ENCODE measurements at regions not wholly inside any gene's neighbourhood (a gene's known extent, or its start where the extent isn't known, plus 50 kb on each side); places are given as distances from the start of the nearest gene placed in this dataset.

DNA sequence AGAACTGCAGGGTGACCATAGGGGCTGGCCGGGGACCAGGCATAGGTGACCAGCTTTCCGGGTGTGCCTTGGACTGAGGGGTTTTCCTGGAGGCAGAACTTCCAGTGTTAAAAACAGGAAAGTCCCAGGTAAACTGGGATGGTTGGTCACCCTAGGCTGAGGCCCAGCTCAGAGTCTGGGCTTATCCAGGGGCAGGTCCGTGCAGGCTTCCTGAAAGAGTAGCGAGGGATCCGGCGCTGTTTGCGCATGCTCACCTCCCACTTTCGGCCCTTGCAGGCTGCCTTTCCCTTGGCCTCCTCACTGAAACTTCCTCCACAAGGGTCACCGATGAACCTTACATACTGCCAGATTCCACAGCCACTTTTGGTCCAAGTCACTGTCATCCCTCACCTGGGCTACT, 119.8 kb upstream of the PLET1 start:
- TF ChIP-seq, protein P1, sequence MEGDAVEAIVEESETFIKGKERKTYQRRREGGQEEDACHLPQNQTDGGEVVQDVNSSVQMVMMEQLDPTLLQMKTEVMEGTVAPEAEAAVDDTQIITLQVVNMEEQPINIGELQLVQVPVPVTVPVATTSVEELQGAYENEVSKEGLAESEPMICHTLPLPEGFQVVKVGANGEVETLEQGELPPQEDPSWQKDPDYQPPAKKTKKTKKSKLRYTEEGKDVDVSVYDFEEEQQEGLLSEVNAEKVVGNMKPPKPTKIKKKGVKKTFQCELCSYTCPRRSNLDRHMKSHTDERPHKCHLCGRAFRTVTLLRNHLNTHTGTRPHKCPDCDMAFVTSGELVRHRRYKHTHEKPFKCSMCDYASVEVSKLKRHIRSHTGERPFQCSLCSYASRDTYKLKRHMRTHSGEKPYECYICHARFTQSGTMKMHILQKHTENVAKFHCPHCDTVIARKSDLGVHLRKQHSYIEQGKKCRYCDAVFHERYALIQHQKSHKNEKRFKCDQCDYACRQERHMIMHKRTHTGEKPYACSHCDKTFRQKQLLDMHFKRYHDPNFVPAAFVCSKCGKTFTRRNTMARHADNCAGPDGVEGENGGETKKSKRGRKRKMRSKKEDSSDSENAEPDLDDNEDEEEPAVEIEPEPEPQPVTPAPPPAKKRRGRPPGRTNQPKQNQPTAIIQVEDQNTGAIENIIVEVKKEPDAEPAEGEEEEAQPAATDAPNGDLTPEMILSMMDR (IDR thresholded peaks at IDR 0.05; ENCODE audit: low read depth, low read length, poor library complexity, severe bottlenecking) = no peak
- no peak for TF ChIP-seq EZH2phosphoT487 (IDR thresholded peaks at IDR 0.05; ENCODE audit: borderline replicate concordance, low read length)

All from DOHH2 (cell line).